ENCODE measurements at regions not wholly inside any gene's neighbourhood (a gene's known extent, or its start where the extent isn't known, plus 50 kb on each side); places are given as distances from the start of the nearest gene placed in this dataset.

DNA sequence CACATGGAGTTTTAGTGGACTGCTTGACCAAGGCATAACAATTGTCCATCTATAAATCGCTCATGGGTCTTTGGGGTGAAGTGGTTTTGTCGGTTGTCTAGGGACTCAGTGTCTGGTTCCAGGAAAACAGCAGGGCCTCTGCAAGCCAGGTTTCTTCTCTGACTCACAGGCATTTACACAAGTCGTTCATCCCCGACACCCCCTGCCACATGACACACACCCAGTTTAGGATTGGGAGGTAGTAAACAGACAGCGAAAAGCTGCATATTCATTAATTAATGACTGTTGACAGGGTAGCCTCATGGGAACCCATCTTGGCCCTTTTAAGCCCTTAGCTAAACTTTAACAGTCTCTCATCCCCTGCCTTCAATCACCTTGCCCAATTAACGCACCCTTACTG is 194.8 kb upstream of the ACVR2A start:
- peaks cover 19% of the 10 kb centered on the region; the same call in 1 of the 2 replicates for H3K4me1 ChIP-seq (ENCODE audit: insufficient read depth, low read length)
- no peak overlapping the region for H3K9ac ChIP-seq (ENCODE audit: low read depth, low read length)
- no peaks in the 10 kb centered on the region for H3K36me3 ChIP-seq (ENCODE audit: insufficient read depth, low read length)
- no peaks in the 10 kb centered on the region for H3K9me3 ChIP-seq (ENCODE audit: control insufficient read depth, insufficient read depth, low read length)

DNA sequence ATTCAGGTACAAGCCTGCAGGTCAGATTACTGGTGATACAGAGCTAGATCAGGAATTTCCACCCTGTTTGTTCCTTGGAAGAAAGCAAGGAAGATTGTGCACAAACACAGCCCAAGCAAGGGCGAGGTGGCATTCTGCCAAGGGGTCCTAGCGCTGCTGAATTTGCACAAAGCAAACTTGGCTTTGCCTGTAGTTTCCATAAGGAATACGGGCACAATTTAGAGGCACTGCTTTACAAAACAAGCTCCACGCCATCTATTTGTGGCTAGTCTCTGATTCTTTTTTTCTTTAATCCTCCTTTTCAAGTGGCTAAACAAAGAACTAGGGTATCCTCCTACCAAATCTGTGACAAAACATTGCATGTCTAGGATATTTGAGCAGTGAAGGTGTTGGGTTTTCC is 195.5 kb upstream of the ACVR2A start:
- H3K9ac ChIP-seq (ENCODE audit: low read depth, low read length) = no peak overlapping the region
- no peaks in the 10 kb centered on the region for H3K36me3 ChIP-seq (ENCODE audit: insufficient read depth, low read length)
- no peaks in the 10 kb centered on the region for H3K9me3 ChIP-seq (ENCODE audit: control insufficient read depth, insufficient read depth, low read length)
- H3K4me1 ChIP-seq (ENCODE audit: insufficient read depth, low read length) = peaks cover 19% of the 10 kb centered on the region; the same call in 1 of the 2 replicates

DNA sequence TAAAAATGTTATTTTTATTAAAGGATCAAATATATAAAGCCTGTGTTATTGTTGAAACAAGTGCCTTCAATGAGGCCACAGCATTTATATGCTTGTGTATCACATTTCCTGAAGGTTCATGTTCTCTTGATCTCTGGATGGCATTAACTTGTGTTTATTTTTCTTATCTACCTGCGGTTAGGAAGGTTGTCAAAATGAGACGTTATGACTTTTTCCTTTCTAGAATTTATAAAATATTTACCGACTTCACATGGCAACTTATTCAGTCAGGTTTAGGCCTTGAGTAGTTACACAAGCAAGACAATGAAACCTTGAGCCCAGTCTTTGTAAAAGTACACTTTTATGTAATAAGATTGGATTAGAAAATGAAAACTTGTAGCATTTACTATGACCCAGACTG is 196.4 kb upstream of the ACVR2A start:
- H3K4me1 ChIP-seq (ENCODE audit: insufficient read depth, low read length) = peaks cover 19% of the 10 kb centered on the region; the same call in 1 of the 2 replicates
- no peaks in the 10 kb centered on the region for H3K36me3 ChIP-seq (ENCODE audit: insufficient read depth, low read length)
- H3K9ac ChIP-seq (ENCODE audit: low read depth, low read length) = no peak overlapping the region
- H3K9me3 ChIP-seq (ENCODE audit: control insufficient read depth, insufficient read depth, low read length) = no peaks in the 10 kb centered on the region

DNA sequence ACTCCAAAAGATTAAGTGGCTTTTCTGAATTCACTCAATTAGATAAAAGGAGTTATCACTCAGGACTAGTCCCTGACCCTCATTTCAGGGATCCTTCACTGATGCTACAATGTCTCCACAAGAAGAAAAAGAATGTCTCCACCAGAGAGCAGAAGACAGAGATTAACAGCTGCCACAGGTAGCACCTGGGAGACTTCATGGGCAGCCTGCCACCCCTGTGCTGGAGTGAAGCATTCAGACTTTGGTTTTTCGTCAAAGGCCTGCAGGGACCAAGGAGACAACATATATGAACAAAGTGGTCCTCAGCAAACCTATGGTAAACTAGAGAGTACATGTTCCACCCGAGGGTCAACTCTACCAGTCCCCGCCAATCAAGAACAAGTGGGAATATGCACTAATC is 197.0 kb upstream of the ACVR2A start:
- Histone ChIP-seq H3K4me1 (ENCODE audit: insufficient read depth, low read length) (peaks cover 19% of the 10 kb centered on the region; the same call in 1 of the 2 replicates), H3K36me3 (ENCODE audit: insufficient read depth, low read length) (no peaks in the 10 kb centered on the region), H3K9me3 (ENCODE audit: control insufficient read depth, insufficient read depth, low read length) (no peaks in the 10 kb centered on the region)

DNA sequence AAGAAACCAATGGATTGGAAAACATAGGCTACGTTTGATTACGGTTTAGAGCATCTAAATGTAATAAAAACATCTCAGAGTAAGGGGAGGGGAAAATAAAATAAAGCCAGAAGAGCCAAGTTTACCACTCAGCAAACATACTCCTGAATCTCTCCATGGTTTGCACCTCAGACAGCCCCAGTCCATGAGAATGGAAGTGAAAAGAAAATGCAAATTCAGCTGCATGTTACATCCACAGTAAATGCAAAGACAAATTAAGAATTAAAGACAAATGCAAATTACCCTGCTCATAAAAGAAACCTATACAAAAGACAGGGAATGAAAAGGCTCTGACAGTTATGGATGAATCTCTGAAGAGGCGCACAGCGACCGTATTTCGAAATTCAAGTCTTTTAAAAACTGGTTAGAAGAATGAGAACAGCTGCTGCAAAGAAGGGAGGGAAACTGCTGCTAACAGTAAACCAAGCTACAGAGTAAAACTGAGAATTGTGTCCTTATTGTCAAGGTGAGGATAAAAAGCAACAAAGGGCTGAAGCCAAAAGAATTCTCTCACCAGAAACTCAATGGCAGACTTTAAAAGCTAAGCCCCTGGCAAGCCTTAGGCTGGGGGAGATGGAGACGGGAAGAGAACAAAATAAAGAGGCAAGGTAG is 197.9 kb upstream of the ACVR2A start:
- Histone ChIP-seq H3K4me1 (ENCODE audit: insufficient read depth, low read length) (peaks cover 19% of the 10 kb centered on the region; the same call in 1 of the 2 replicates), H3K9ac (ENCODE audit: low read depth, low read length) (no peak overlapping the region), H3K36me3 (ENCODE audit: insufficient read depth, low read length) (no peaks in the 10 kb centered on the region), H3K9me3 (ENCODE audit: control insufficient read depth, insufficient read depth, low read length) (no peaks in the 10 kb centered on the region)

More for the DNA sequence above, 197.0 kb upstream of the ACVR2A start:
- H3K9ac ChIP-seq (ENCODE audit: low read depth, low read length) = no peak overlapping the region

DNA sequence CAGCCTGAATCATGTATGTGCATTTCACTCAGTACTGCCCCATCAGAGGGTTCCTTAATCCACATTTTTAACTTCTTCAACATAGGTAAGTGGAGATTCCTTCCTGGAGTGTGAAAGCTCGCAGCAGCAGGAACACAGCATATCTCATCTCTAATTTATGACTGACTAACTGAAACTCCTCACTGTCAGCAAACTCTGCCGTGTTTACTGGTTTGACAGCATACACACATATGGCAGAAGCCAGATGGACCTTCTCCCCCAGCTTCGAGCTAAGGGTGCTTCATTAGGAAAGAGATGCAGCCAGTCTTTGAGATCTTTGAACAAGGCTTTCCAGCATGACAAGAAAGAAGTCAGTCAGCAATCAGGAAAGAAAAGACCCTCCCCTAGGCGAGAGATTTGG is 200.3 kb upstream of the ACVR2A start:
- H3K4me1 ChIP-seq (ENCODE audit: insufficient read depth, low read length) = peaks cover 19% of the 10 kb centered on the region; the same call in 1 of the 2 replicates
- no peaks in the 10 kb centered on the region for H3K9me3 ChIP-seq (ENCODE audit: control insufficient read depth, insufficient read depth, low read length)
- H3K36me3 ChIP-seq (ENCODE audit: insufficient read depth, low read length) = no peaks in the 10 kb centered on the region
- H3K9ac ChIP-seq (ENCODE audit: low read depth, low read length) = no peak overlapping the region

DNA sequence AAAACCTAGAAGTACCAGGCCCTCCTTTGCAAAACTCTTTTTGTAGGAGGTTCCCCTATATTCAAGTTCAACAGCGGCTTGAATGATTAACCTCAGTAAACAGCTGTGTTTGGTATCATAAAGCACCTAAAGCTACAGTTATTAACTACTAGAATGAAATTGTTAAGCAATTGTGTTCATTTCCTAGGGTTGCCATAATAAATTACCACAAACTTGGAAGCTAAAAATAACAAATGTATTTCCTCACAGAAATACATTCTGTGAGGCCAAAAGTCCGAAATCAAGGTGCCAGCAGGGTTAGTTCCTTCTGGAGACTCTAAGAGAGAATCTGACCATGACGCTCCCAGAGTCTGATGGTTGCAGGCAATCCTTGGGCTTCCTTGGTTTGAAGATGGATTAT is 202.1 kb upstream of the ACVR2A start:
- H3K4me1 ChIP-seq (ENCODE audit: insufficient read depth, low read length) = peaks cover 19% of the 10 kb centered on the region; the same call in 1 of the 2 replicates
- H3K9ac ChIP-seq (ENCODE audit: low read depth, low read length) = no peak overlapping the region
- H3K9me3 ChIP-seq (ENCODE audit: control insufficient read depth, insufficient read depth, low read length) = no peaks in the 10 kb centered on the region
- no peaks in the 10 kb centered on the region for H3K36me3 ChIP-seq (ENCODE audit: insufficient read depth, low read length)

DNA sequence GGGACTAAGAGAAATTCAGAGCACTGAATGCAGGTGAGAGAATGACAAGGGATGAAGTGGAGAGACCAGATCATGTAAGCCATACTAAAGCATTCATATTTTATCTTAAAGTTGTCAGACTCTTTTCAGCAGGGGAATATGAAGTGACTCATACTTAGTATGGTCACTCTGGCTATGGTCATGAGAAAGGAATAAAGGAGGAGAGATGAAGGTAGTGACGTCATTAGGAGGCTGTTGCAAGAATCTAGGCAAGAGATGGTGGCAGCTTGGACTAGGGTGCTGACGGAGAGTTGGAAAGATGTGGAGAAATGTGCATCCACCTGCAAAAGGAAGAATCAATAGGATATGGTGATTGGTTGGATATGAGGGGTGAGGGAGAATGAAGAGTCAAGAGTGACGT is 203.2 kb upstream of the ACVR2A start:
- H3K9ac ChIP-seq (ENCODE audit: low read depth, low read length) = no peak overlapping the region
- no peaks in the 10 kb centered on the region for H3K36me3 ChIP-seq (ENCODE audit: insufficient read depth, low read length)
- peaks cover 8% of the 10 kb centered on the region; the same call in 1 of the 2 replicates for H3K4me1 ChIP-seq (ENCODE audit: insufficient read depth, low read length)
- no peaks in the 10 kb centered on the region for H3K9me3 ChIP-seq (ENCODE audit: control insufficient read depth, insufficient read depth, low read length)

DNA sequence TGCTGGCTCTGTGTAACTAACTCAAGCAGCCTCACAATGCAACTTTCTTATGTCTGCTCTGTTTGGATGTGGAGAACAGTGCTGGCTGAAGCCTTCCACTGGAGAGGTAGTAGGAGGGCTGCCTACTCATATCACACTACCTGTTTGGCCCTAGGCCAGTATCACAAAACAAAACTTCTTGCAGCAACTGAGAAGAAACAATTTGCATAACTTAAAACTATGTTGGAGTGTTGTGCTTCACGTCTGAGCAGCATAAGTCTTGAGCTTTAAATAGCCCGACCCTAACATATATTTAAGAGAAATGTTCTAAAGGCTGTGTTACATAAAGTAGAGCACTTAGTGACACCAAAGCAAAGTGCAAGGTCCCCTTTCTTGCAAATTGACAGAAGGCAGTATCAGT is 204.9 kb upstream of the ACVR2A start:
- Histone ChIP-seq H3K9me3 (ENCODE audit: control insufficient read depth, insufficient read depth, low read length) (no peaks in the 10 kb centered on the region), H3K4me1 (ENCODE audit: insufficient read depth, low read length) (no peaks in the 10 kb centered on the region; the same call in 1 of the 2 replicates), H3K36me3 (ENCODE audit: insufficient read depth, low read length) (no peaks in the 10 kb centered on the region), H3K9ac (ENCODE audit: low read depth, low read length) (no peak overlapping the region)

DNA sequence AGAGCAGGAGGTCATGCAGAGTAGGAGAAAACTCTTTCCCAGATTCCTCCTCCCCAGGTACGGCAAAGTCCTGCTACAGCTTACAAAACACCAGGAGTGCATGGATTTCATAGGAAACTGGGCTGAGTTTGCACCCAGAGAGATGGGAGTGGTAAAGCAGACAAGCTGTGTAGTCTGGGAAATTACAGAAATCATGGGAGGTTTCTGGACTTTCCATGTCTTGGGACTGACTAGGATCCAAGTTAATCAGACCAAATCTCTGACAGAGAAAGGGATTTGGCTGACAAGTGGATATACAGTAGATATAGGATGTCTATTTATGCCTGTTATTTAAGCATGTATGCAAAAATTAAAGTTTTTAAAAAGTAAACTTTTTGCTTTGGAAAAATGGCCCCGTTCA is 205.4 kb upstream of the ACVR2A start:
- no peaks in the 10 kb centered on the region; the same call in 1 of the 2 replicates for H3K4me1 ChIP-seq (ENCODE audit: insufficient read depth, low read length)
- H3K9ac ChIP-seq (ENCODE audit: low read depth, low read length) = no peak overlapping the region
- no peaks in the 10 kb centered on the region for H3K9me3 ChIP-seq (ENCODE audit: control insufficient read depth, insufficient read depth, low read length)
- H3K36me3 ChIP-seq (ENCODE audit: insufficient read depth, low read length) = no peaks in the 10 kb centered on the region

DNA sequence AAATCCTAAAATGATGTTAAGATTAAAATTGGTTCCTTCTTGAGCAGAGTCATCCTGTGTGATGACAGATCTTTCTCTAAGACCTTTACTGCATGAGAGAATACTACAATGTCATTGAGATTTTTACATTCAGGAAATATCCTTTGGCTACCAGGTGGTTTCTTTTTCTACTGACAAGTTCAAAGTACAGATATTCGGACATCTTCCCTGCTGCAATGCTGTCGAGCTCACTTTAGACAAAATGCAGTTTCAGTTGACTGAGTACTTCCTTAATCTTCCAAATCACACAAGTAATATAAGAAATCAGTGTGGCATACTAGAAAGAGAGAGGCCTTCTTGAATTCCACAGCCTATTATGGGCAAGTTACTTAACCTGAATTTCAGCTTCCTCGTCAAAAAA is 207.9 kb upstream of the ACVR2A start:
- no peaks in the 10 kb centered on the region for H3K9me3 ChIP-seq (ENCODE audit: control insufficient read depth, insufficient read depth, low read length)
- H3K36me3 ChIP-seq (ENCODE audit: insufficient read depth, low read length) = no peaks in the 10 kb centered on the region
- H3K4me1 ChIP-seq (ENCODE audit: insufficient read depth, low read length) = no peaks in the 10 kb centered on the region
- no peak overlapping the region for H3K9ac ChIP-seq (ENCODE audit: low read depth, low read length)

DNA sequence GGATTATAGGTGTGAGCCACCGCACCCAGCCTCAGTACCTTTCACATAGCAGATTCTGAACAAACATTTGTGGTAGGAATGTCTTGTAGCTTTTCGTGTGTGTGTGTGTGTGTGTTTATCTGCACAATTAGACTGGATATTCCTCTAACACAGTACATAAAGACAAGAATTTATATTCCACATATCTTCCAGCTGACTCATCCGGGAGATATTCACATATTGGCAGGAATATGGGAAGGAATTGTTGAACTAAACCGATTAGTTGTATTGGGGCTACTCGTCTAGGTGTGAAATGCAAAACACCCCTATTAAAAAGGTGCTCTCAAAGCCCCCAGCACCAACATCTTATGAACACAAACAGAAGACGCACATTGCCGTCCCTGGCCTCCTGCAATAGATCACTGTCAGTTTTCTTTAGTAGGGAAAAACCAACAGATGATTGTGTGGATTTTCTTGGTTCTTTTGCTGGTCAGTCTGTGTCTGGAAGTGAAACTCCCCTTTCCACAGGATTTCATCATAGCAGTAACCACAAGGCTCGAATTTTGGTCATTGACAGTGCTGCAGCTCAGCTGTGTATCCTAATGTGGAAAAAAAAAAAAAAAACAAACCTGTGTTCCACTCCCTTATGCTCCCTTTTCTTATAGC is 208.5 kb upstream of the ACVR2A start:
- Histone ChIP-seq H3K36me3 (ENCODE audit: insufficient read depth, low read length) (no peaks in the 10 kb centered on the region), H3K9ac (ENCODE audit: low read depth, low read length) (no peak overlapping the region), H3K9me3 (ENCODE audit: control insufficient read depth, insufficient read depth, low read length) (no peaks in the 10 kb centered on the region), H3K4me1 (ENCODE audit: insufficient read depth, low read length) (no peaks in the 10 kb centered on the region)

DNA sequence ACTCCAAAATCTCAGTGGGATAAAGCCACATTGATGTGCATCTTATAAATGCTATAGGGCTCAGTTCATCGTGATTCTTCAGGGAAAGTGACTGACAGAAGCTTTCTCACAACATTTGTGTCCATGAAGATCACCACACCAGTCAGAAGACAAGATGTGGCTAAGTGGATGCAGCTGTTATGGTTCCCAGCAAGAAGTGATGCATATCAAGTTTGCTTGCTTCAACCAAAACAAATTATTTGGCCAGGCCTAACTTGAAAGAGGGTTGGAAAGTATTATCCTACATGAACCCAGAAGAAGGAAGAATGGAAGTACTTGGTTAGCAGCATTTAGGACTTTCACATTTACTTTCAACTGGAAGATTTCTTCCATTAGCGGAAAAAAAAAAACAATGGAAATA is 210.0 kb upstream of the ACVR2A start:
- Histone ChIP-seq H3K36me3 (ENCODE audit: insufficient read depth, low read length) (no peaks in the 10 kb centered on the region), H3K4me1 (ENCODE audit: insufficient read depth, low read length) (no peaks in the 10 kb centered on the region), H3K9ac (ENCODE audit: low read depth, low read length) (no peak overlapping the region), H3K9me3 (ENCODE audit: control insufficient read depth, insufficient read depth, low read length) (no peaks in the 10 kb centered on the region)

DNA sequence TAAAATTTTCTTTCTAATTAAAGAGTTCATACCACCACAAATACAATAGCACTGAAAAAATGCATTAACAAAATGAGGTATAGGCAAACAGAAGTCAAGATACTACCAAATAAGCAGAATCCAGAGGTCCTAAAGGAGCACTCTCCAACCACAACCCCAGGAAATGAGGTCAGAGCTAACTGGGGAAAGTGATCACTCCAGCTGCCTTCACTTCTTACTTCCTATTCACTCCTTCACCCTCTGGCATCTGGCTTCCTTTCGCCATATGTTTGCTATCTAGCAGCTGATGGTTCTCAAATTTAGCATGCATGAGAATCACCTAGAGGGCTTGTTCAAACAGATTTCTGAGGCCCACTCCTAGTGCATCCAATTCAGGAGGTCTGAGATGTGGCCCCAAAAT is 212.6 kb upstream of the ACVR2A start:
- no peaks in the 10 kb centered on the region for H3K36me3 ChIP-seq (ENCODE audit: insufficient read depth, low read length)
- H3K4me1 ChIP-seq (ENCODE audit: insufficient read depth, low read length) = no peaks in the 10 kb centered on the region
- H3K9me3 ChIP-seq (ENCODE audit: control insufficient read depth, insufficient read depth, low read length) = no peaks in the 10 kb centered on the region
- H3K9ac ChIP-seq (ENCODE audit: low read depth, low read length) = no peak overlapping the region

DNA sequence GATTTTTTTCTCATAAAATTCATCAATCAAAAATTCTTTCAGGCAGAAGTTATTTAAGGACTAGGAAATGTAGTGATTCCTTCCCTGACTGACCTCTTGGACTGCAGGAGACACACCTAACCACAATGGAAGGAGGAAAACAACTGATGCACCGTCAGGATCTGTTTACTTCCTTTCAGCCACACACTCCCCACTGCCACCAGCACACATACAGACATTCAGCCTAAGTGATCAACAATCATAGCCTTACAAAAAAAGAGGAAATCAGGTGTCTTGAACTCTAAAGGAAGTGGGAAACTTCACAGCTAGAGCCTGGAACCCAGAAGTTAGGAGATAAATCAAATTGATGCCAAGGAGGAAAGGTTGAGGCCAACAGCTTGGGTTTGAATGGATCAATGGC is 213.5 kb upstream of the ACVR2A start:
- H3K9ac ChIP-seq (ENCODE audit: low read depth, low read length) = no peak overlapping the region
- no peaks in the 10 kb centered on the region for H3K36me3 ChIP-seq (ENCODE audit: insufficient read depth, low read length)
- H3K4me1 ChIP-seq (ENCODE audit: insufficient read depth, low read length) = no peaks in the 10 kb centered on the region
- H3K9me3 ChIP-seq (ENCODE audit: control insufficient read depth, insufficient read depth, low read length) = no peaks in the 10 kb centered on the region
